Calu3 (cell line): ENCODE measurements at regions not wholly inside any gene's neighbourhood (a gene's known extent, or its start where the extent isn't known, plus 50 kb on each side); places are given as distances from the start of the nearest gene placed in this dataset.

Experiments used
- BruUV-seq: library from RNA; stranded (reverse); fragments of 400-500 nt; replicated peaks from 2 replicates; lab custom pipeline; 2021; lab: Mats Ljungman, UMichigan
- CTCF ChIA-PET: fragments of 300-600 bp; sonication (Branson Sonifier 250); formaldehyde crosslinking; loops from one replicate; lab custom pipeline; 2022; ENCODE audit warnings: antibody characterized with exemption; lab: Charles Lee
- DNase-seq: peaks from one replicate; pipeline ENCODE4 v3.0.0; 2022
- H3K27ac Mint-ChIP-seq: one replicate; pipeline ENCODE4 v1.8.0; 2022; ENCODE audit warnings: mixed read lengths; ENCODE audit not compliant: unreplicated experiment
- H3K27me3 Mint-ChIP-seq: one replicate; pipeline ENCODE4 v1.8.0; 2022; ENCODE audit warnings: mixed read lengths; ENCODE audit not compliant: unreplicated experiment
- H3K36me3 Mint-ChIP-seq: one replicate; pipeline ENCODE4 v1.8.0; 2022; ENCODE audit warnings: mild to moderate bottlenecking, moderate library complexity, mixed read lengths; ENCODE audit not compliant: insufficient read depth, unreplicated experiment
- H3K4me1 Mint-ChIP-seq: one replicate; pipeline ENCODE4 v1.8.0; 2022; ENCODE audit warnings: mild to moderate bottlenecking, low read depth, mixed read lengths; ENCODE audit not compliant: unreplicated experiment
- H3K4me3 Mint-ChIP-seq: one replicate; pipeline ENCODE4 v1.8.0; 2022; ENCODE audit warnings: mild to moderate bottlenecking, low read depth, moderate library complexity, mixed read lengths; ENCODE audit not compliant: unreplicated experiment
- H3K9me3 Mint-ChIP-seq: one replicate; pipeline ENCODE4 v1.8.0; 2022; ENCODE audit warnings: low read depth, mixed read lengths; ENCODE audit not compliant: unreplicated experiment
- intact Hi-C: fragments of 100-400 bp; cut with micrococcal nuclease; formaldehyde crosslinking; loops from one replicate; pipeline ENCODE4 v1.10.0; 2022; ENCODE audit not compliant: unreplicated experiment
- TF ChIP-seq, protein P1 (sequence below): fragments of 200-600 bp; IDR thresholded peaks from one replicate; pipeline ENCODE4 v1.8.0; 2022; ENCODE audit warnings: antibody characterized with exemption; ENCODE audit not compliant: unreplicated experiment

DNA sequence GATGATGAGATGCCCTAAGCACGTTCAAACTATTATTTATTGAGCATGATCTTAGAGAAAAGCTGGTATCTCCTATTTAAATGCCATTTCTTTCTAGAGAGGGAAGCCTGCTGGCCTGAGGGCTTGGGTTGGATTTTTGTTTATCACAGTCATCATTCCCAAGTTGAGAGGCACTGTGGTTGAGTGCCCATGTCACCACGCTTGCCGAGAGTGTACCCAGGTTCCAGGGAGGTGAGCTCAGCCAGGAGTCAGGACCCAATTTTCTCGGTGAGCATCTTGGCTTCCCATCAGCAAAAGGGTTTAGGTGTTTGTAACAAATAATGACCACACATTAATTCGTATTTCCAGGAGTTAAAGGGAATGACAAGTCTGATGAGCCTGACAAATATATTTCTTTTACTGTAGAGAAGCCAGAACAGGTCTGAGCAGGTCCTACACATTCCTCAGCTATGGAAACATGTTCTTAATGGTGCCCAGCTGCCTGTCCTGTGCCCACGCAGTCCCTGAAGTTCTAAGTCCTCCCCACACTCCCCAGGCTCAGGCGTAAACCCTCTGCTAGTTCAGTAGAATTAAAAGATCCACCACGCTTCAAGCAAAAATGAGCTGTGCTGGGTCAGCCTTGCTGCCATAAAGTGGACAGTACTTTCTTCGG is 258.9 kb upstream of the IRX2 start:
- intact Hi-C loops: no loop called here
- H3K27ac Mint-ChIP-seq: no peak overlapping the region
- CTCF ChIA-PET: no interaction called here
- H3K4me1 Mint-ChIP-seq: no peaks in the 10 kb centered on the region
- no peak for DNase-seq
- BruUV-seq: no TSS peak
- no peak overlapping the region for H3K4me3 Mint-ChIP-seq
- H3K27me3 Mint-ChIP-seq: no peaks in the 10 kb centered on the region
- TF ChIP-seq, protein P1, sequence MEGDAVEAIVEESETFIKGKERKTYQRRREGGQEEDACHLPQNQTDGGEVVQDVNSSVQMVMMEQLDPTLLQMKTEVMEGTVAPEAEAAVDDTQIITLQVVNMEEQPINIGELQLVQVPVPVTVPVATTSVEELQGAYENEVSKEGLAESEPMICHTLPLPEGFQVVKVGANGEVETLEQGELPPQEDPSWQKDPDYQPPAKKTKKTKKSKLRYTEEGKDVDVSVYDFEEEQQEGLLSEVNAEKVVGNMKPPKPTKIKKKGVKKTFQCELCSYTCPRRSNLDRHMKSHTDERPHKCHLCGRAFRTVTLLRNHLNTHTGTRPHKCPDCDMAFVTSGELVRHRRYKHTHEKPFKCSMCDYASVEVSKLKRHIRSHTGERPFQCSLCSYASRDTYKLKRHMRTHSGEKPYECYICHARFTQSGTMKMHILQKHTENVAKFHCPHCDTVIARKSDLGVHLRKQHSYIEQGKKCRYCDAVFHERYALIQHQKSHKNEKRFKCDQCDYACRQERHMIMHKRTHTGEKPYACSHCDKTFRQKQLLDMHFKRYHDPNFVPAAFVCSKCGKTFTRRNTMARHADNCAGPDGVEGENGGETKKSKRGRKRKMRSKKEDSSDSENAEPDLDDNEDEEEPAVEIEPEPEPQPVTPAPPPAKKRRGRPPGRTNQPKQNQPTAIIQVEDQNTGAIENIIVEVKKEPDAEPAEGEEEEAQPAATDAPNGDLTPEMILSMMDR: no peak
- peaks cover 8% of the 10 kb centered on the region for H3K9me3 Mint-ChIP-seq
- no peaks in the 10 kb centered on the region for H3K36me3 Mint-ChIP-seq

DNA sequence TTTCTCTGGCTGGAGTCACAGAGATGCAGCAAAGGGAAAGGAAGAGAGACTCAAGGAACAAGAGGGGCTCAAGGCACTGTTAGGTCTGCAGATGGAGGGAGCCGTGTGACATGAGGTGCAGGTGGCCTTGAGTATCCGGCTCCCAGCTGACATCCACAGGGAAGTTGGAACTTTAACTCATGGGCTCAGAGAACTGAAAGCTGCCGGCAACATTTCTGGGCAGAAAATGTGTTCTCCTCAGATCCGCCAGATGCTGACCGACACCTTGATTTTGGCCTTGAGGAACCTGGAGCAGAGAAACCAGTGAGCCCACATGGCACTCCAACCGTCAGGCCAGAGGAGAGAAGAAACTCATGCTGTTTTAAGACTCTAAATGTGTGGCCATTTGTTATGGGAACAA is 258.1 kb upstream of the IRX2 start:
- peaks cover 8% of the 10 kb centered on the region for H3K9me3 Mint-ChIP-seq
- CTCF ChIA-PET: no interaction called here
- H3K36me3 Mint-ChIP-seq: no peaks in the 10 kb centered on the region
- H3K27ac Mint-ChIP-seq: no peak overlapping the region
- DNase-seq: no peak
- H3K4me1 Mint-ChIP-seq: no peaks in the 10 kb centered on the region
- TF ChIP-seq, protein P1: no peak
- intact Hi-C loops: no loop called here
- no peaks in the 10 kb centered on the region for H3K27me3 Mint-ChIP-seq
- no TSS peak for BruUV-seq
- H3K4me3 Mint-ChIP-seq: no peak overlapping the region

DNA sequence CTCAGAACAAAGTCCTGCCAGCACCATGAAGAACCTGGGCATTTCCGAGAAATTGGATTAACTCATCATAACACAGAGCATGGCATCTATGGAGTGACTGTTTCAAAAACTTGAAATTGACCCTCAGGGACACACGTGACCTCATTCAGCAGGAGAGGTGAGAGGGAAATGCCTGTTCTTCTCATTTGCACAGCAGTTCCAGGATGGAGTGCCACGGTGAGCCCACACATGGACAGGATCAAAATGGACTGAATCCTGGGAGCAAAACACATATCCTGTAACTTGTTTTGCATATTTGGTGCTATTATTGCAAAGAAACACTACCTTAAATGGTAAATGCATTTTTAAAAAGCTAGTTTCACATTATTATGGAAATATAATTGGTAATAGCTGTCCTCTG is 256.1 kb upstream of the IRX2 start:
- Mint-ChIP-seq H3K27me3 (no peaks in the 10 kb centered on the region), H3K9me3 (peaks cover 14% of the 10 kb centered on the region), H3K4me1 (no peaks in the 10 kb centered on the region), H3K36me3 (no peaks in the 10 kb centered on the region), H3K27ac (no peak overlapping the region), H3K4me3 (no peak overlapping the region)
- CTCF ChIA-PET: no interaction called here
- intact Hi-C loops: no loop called here
- TF ChIP-seq, protein P1: no peak
- no TSS peak for BruUV-seq
- DNase-seq: no peak

DNA sequence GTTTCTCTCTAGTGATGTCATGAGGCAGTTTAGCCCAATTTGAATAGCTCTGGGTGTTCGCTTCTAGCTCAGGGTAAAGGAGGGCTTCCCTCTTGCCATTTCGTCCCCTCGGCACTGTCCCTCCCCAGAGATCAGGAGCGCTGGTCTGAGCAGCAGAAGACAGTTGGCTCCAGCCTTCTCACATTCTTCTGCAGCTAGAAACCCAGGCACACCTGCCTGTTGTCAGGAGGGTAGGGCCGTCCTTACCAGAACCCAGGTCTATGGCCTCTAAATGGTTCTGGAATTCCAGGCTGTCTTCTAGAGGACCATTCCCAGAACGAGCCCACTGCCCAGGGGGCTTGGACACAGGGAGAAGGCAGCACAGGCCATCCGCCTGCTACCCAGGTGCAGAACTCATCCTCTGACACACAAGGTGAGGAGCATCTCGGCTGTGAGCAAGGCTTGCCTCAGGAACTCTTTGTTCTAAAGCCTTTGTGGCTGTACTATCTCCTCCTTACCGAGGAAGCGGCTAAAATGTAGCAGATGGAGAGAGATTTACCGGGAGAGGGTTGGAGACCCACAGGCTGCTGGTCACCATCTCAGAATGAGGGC is 255.6 kb upstream of the IRX2 start:
- no peak overlapping the region for H3K27ac Mint-ChIP-seq
- no peak for DNase-seq
- intact Hi-C loops: no loop called here
- no peak overlapping the region for H3K4me3 Mint-ChIP-seq
- TF ChIP-seq, protein P1: no peak
- no peaks in the 10 kb centered on the region for H3K27me3 Mint-ChIP-seq
- CTCF ChIA-PET: no interaction called here
- peaks cover 17% of the 10 kb centered on the region for H3K9me3 Mint-ChIP-seq
- BruUV-seq: no TSS peak
- no peaks in the 10 kb centered on the region for H3K36me3 Mint-ChIP-seq
- no peaks in the 10 kb centered on the region for H3K4me1 Mint-ChIP-seq
